Right ventricle myocardium inferior (tissue), 1 donor: ENCODE measurements at regions not wholly inside any gene's neighbourhood (a gene's known extent, or its start where the extent isn't known, plus 50 kb on each side); places are given as distances from the start of the nearest gene placed in this dataset.

ENCODE experiments used
- ATAC-seq: fragments of 200-7000 bp; cut with Tn5 transposase; one replicate; pipeline ENCODE4 v1.9.1; 2020; ENCODE audit warnings: mild to moderate bottlenecking, moderate library complexity
- DNase-seq: peaks from one replicate; pipeline ENCODE4 v3.0.0; 2021; ENCODE audit errors: missing footprints
- intact Hi-C: fragments of 100-400 bp; cut with DNase I; formaldehyde crosslinking; loops from one replicate; pipeline ENCODE4 v1.11.0; 2022
- donor health status: DM: no; HTN: yes; CAD: no; lungs with severe emphysema.

- intact Hi-C loops: no loop called here
- ATAC-seq: no peak
- no peak for DNase-seq
Observed at GRCh38 chr2:10964052-10964790, 52.5 kb downstream of the KCNF1 start.

- ATAC-seq: no peak
- intact Hi-C loops: no loop called here
- no peak for DNase-seq
Observed at GRCh38 chr2:10965241-10965843, 53.6 kb downstream of the KCNF1 start.

- DNase-seq: no peak
- intact Hi-C loops: no loop called here
- no peak for ATAC-seq
Observed at GRCh38 chr2:10966056-10966455, 54.3 kb downstream of the KCNF1 start.

DNA sequence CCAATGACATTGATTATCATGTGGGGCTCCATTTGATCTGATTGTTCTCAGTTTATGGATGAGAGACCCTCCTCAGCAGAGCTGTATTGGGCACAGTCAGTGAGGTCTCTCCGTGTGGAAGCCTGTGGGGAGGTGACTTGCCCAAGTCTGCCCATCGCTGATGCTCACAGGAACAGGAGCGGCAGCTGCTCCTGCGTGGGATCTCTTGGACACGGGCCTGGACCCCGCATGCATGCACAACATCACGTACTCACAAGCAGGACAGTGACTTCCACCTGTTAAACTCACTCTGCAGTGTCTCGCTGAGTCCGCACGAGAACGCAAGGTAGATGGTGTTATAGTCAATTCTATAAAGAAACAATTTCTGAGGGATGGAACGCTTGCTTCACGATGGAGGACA lies 55.0 kb downstream of the KCNF1 start:
- ATAC-seq: no peak
- DNase-seq: no peak
- intact Hi-C loops: no loop called here

- ATAC-seq (no peak), DNase-seq (no peak)
- intact Hi-C loops: no loop called here
Observed at GRCh38 chr2:10968176-10968575, 56.4 kb downstream of the KCNF1 start.

DNA sequence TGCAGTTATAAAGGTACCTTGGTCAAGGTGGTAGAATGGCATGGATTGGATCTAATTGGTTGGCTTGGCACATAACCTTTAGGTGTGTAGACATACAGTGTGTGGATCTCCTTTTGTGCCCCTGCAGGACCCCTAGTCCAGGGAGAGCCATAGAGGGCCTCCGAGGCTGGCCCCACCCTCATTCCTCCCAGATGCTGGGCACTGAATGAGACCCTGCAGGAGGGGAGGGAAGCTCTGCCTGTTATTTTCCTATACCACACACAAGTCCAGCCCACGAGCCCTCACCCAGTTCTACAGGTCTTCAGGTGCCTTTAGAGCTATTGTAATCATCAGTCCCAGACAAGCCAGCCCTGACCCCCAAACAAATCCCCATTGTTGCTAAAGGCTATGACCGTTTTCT lies 58.9 kb downstream of the KCNF1 start:
- DNase-seq (no peak), ATAC-seq (no peak)
- intact Hi-C loops: no loop called here

- intact Hi-C loops: no loop called here
- DNase-seq (no peak), ATAC-seq (no peak)
Observed at GRCh38 chr2:10971161-10971887, 59.6 kb downstream of the KCNF1 start.

- no peak for ATAC-seq
Observed at GRCh38 chr2:10971888-10972260, 60.1 kb downstream of the KCNF1 start.

GRCh38 chr2:10972683-10973433 lies 61.1 kb downstream of the KCNF1 start:
- intact Hi-C loops: no loop called here
- no peak for DNase-seq
- ATAC-seq: no peak

More at GRCh38 chr2:10971888-10972260, 60.1 kb downstream of the KCNF1 start:
- intact Hi-C loops: no loop called here
- no peak for DNase-seq

DNA sequence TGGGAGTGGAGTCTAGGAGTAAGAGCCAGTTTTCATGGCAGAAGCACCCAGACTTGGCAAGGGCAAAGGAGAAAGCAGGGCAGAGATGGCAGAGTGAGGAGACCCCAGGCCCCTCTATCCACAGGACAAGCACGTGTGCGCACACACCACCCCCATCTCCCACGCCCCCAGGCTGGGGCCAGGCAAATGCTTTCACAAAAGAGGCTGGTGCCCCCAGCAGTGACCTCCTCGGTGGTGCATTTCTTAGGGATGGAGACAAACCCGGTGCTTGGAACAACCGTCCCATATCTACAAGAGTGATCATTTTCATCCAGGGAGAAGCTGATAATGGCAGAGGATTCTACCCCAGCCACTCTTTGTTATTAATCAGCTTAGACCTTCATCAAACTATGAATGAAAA lies 62.0 kb downstream of the KCNF1 start:
- DNase-seq (no peak), ATAC-seq (no peak)
- intact Hi-C loops: no loop called here

DNA sequence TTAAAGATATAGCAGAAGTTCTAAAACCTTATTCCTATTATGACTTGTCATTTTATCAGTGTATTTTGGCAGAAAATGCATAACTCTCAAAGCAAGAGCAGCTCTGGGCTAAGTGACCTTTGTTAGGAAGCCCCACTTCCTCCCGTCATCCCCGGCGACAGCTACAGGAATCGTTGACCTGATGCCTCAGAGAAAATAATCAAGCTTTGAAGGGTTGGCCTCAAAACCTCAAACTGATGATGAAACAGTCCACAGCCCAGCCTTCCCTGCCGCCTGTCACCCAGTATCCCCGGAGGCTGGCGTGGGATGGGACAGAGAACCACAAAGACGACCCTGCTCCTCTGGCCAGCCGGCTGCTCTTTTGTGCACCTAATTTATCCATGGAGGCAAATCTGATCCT lies 65.3 kb downstream of the KCNF1 start:
- DNase-seq (no peak), ATAC-seq (no peak)
- intact Hi-C loops: no loop called here

DNA sequence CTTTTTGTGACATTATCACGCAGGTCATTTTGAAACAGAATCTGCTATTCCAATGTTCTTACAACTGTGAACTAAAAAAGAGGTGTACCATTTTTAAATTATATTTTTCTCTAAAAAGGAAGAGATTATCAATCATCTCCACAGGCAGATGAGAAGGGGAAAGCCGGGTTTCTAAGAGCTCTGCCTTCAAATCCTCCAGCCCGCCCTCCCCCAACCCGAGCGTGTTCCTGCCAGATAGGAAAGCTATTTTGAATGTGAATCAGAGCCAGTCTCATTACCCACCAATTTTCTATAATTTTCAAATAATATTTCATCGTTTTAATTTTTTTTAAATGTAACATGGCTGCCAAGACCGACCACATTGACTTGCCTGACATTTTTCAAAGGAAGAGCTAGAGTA lies 65.9 kb downstream of the KCNF1 start:
- DNase-seq (no peak), ATAC-seq (no peak)
- intact Hi-C loops: no loop called here

GRCh38 chr2:10978090-10978670 lies 66.4 kb downstream of the KCNF1 start:
- intact Hi-C loops: no loop called here
- DNase-seq (no peak), ATAC-seq (no peak)

GRCh38 chr2:10980071-10980470 lies 68.3 kb downstream of the KCNF1 start:
- no peak for DNase-seq
- no peak for ATAC-seq
- intact Hi-C loops: no loop called here

GRCh38 chr2:10980886-10981425 lies 69.2 kb downstream of the KCNF1 start:
- no peak for DNase-seq
- ATAC-seq: no peak
- intact Hi-C loops: no loop called here

- intact Hi-C loops: no loop called here
- DNase-seq: no peak
- ATAC-seq: no peak
Observed at GRCh38 chr2:10981451-10981850, 69.7 kb downstream of the KCNF1 start.

DNA sequence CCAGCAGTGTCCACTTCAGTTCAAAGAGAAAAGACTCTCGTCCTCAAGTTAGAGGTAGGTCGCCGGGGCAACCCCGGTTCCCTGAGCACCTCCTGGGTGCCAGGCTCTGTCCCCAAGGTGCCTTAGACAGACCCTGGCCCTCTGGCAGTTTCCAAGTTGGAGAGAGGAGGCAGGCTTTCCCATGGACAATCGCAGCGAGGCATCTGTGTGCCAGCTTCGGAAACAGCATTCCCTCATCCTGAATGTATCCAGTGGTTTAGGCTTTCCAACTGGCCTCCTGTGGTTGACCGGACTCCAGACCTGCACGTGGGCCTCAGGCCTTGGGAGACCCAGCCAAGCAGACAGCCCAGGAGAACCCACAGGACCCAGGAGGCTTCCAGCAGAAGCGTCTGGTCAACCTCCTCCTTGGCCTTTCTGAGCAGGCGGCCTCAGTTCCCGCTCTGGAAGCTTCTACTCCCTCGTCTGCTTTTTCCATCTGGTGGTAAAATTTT lies 70.3 kb downstream of the KCNF1 start:
- intact Hi-C loops: no loop called here
- ATAC-seq (peak; percentile 57), DNase-seq (peak; percentile 78)

- intact Hi-C loops: no loop called here
Observed at GRCh38 chr2:10982931-10983701, 71.4 kb downstream of the KCNF1 start.

More at GRCh38 chr2:10982931-10983701, 71.4 kb downstream of the KCNF1 start:
- DNase-seq (no peak), ATAC-seq (peak; percentile 73)
